T-cell (primary cell): ENCODE measurements at regions not wholly inside any gene's neighbourhood (a gene's known extent, or its start where the extent isn't known, plus 50 kb on each side); places are given as distances from the start of the nearest gene placed in this dataset.

Experiments used
- ATAC-seq, 4 experiments: fragments of 200-7000 bp in 3 of 4; fragments of 150-1000 bp in 1 of 4; cut with Tn5 transposase; replicated peaks in 1 of 4; 1 replicate in 3 of 4; 2 replicates in 1 of 4; pipeline ENCODE4 v1.10.0; 2021; ENCODE audit warnings: moderate library complexity in 3 of 4, mild to moderate bottlenecking in 2 of 4, moderate number of reproducible peaks in 1 of 4
- CTCF ChIA-PET, 2 donors: fragments of 300-600 bp; sonication (Branson Sonifier 250); formaldehyde crosslinking; loops; one replicate each; lab custom pipeline; 2022; ENCODE audit warnings: antibody characterized with exemption in 2 of 2; lab: Charles Lee
- POLR2A ChIA-PET, 2 donors: fragments of 300-600 bp; sonication (Branson Sonifier 250); formaldehyde crosslinking; loops; one replicate each; lab custom pipeline; 2022; ENCODE audit warnings: antibody characterized with exemption in 2 of 2; lab: Charles Lee
- DNase-seq, 35 experiments: peaks; one replicate each; pipeline versions ENCODE4 v3.0.0 to v3.0.0-alpha.2; 2013 to 2023
- H3K27ac ChIP-seq: one replicate; pipeline ENCODE4 v1.5.1; 2013; ENCODE audit warnings: low read length
- H3K27me3 ChIP-seq, 2 experiments: replicated peaks in 1 of 2; 1 replicate in 1 of 2; 2 replicates in 1 of 2; pipeline versions ENCODE4 v1.6.1 to v1.7.0; 2013; ENCODE audit warnings: low read length in 1 of 2, mixed read lengths in 1 of 2; ENCODE audit not compliant: control insufficient read depth in 2 of 2, insufficient read depth in 2 of 2; ENCODE audit errors: extremely low read depth in 1 of 2
- H3K36me3 ChIP-seq, 2 donors: 1 replicate in 1 of 2; 2 replicates in 1 of 2; pipeline versions ENCODE4 v1.6.1 to v1.7.0; 2013; ENCODE audit warnings: low read length in 1 of 2; ENCODE audit not compliant: control insufficient read depth in 2 of 2, insufficient read depth in 1 of 2; ENCODE audit errors: extremely low read depth in 1 of 2
- H3K4me1 ChIP-seq, 2 experiments: 1 replicate in 1 of 2; 2 replicates in 1 of 2; pipeline versions ENCODE4 v1.6.1 to v1.7.0; 2013; ENCODE audit warnings: low read length in 2 of 2, mixed read lengths in 1 of 2; ENCODE audit not compliant: insufficient read depth in 2 of 2, control insufficient read depth in 1 of 2; ENCODE audit errors: extremely low read depth in 1 of 2
- H3K4me3 ChIP-seq, 2 donors: 1 replicate in 1 of 2; 2 replicates in 1 of 2; pipeline versions ENCODE4 v1.5.1 to v1.7.0; 2013; ENCODE audit warnings: mild to moderate bottlenecking in 2 of 2, low read length in 1 of 2, moderate library complexity in 1 of 2; ENCODE audit not compliant: control insufficient read depth in 1 of 2; ENCODE audit errors: extremely low read depth in 1 of 2
- H3K9me3 ChIP-seq: 2 replicates; pipeline ENCODE4 v1.7.0; 2013
- H3K27ac Mint-ChIP-seq, 2 donors: one replicate each; pipeline ENCODE4 v1.8.0; 2020 to 2021; ENCODE audit warnings: mild to moderate bottlenecking in 2 of 2, mixed read lengths in 2 of 2
- H3K27me3 Mint-ChIP-seq, 2 donors: one replicate each; pipeline ENCODE4 v1.8.0; 2021 to 2022; ENCODE audit warnings: mixed read lengths in 2 of 2
- H3K36me3 Mint-ChIP-seq: one replicate; pipeline ENCODE4 v1.8.0; 2021; ENCODE audit warnings: mixed read lengths
- H3K4me1 Mint-ChIP-seq, 3 donors: one replicate each; pipeline ENCODE4 v1.8.0; 2020 to 2022; ENCODE audit warnings: mixed read lengths in 3 of 3, mild to moderate bottlenecking in 1 of 3
- H3K4me3 Mint-ChIP-seq, 3 donors: one replicate each; pipeline ENCODE4 v1.8.0; 2020 to 2022; ENCODE audit warnings: mild to moderate bottlenecking in 3 of 3, mixed read lengths in 3 of 3, moderate library complexity in 3 of 3
- H3K9me3 Mint-ChIP-seq, 3 donors: one replicate each; pipeline ENCODE4 v1.8.0; 2020 to 2022; ENCODE audit warnings: mixed read lengths in 3 of 3
- WGBS: methylation state at CpG from one replicate; pipeline ENCODE4 v1.1.5; 2013; ENCODE audit warnings: missing lambda C conversion rate; ENCODE audit not compliant: insufficient coverage; 5-methylcytosine and 5-hydroxymethylcytosine counted together

GRCh38 chr5:7179364-7179763 is 216.6 kb upstream of the ADCY2 start:
- H3K27me3 Mint-ChIP-seq: no peaks in the 10 kb centered on the region
- no peak overlapping the region for H3K27ac Mint-ChIP-seq
- no peaks in the 10 kb centered on the region for H3K36me3 Mint-ChIP-seq
- ChIA-PET POLR2A (no interaction called here), CTCF (no interaction called here)
- no peak overlapping the region for H3K4me3 Mint-ChIP-seq
- 83% methylated on average over 2 of the region's 3 CpGs for WGBS
- no peaks in the 10 kb centered on the region for H3K9me3 ChIP-seq
- H3K27ac ChIP-seq: no peak overlapping the region
- H3K27me3 ChIP-seq: no peaks in the 10 kb centered on the region
- ATAC-seq (no peak), DNase-seq (no peak)
- no peaks in the 10 kb centered on the region for H3K9me3 Mint-ChIP-seq
- no peaks in the 10 kb centered on the region for H3K36me3 ChIP-seq
- no peaks in the 10 kb centered on the region for H3K4me1 Mint-ChIP-seq
- H3K4me1 ChIP-seq: no peaks in the 10 kb centered on the region
- no peak overlapping the region for H3K4me3 ChIP-seq

- H3K27me3 ChIP-seq: no peaks in the 10 kb centered on the region
- Mint-ChIP-seq H3K9me3 (peaks cover 0 to 3% (median 0%) of the 10 kb centered on the region in 3 donors), H3K27ac (no peak overlapping the region), H3K27me3 (no peaks in the 10 kb centered on the region), H3K4me1 (no peaks in the 10 kb centered on the region), H3K36me3 (no peaks in the 10 kb centered on the region), H3K4me3 (no peak overlapping the region)
- no peak overlapping the region for H3K27ac ChIP-seq
- ChIA-PET POLR2A (no interaction called here), CTCF (no interaction called here)
- DNase-seq (no peak), ATAC-seq (no peak)
- no peaks in the 10 kb centered on the region for H3K36me3 ChIP-seq
- WGBS: no CpG with 5 or more reads among the region's 2 CpGs
- no peak overlapping the region for H3K4me3 ChIP-seq
- H3K4me1 ChIP-seq: no peaks in the 10 kb centered on the region
- H3K9me3 ChIP-seq: peaks cover 2% of the 10 kb centered on the region
Observed at GRCh38 chr5:7181841-7182240, 214.1 kb upstream of the ADCY2 start.

GRCh38 chr5:7185742-7186141 is 210.2 kb upstream of the ADCY2 start:
- no peak for ATAC-seq
- H3K27me3 Mint-ChIP-seq: no peaks in the 10 kb centered on the region
- Histone ChIP-seq H3K9me3 (peaks cover 2% of the 10 kb centered on the region), H3K27me3 (no peaks in the 10 kb centered on the region), H3K4me1 (no peaks in the 10 kb centered on the region), H3K36me3 (no peaks in the 10 kb centered on the region), H3K27ac (no peak overlapping the region), H3K4me3 (no peak overlapping the region)
- ChIA-PET CTCF (no interaction called here), POLR2A (no interaction called here)
- H3K4me1 Mint-ChIP-seq: no peaks in the 10 kb centered on the region
- DNase-seq: no peak
- H3K27ac Mint-ChIP-seq: no peak overlapping the region
- H3K9me3 Mint-ChIP-seq: peaks cover 0 to 10% (median 0%) of the 10 kb centered on the region in 3 donors
- no peaks in the 10 kb centered on the region for H3K36me3 Mint-ChIP-seq
- H3K4me3 Mint-ChIP-seq: no peak overlapping the region
- WGBS: no CpG with 5 or more reads among the region's 7 CpGs

- ChIA-PET CTCF (no interaction called here), POLR2A (no interaction called here)
Observed at GRCh38 chr5:7186818-7187217, 209.1 kb upstream of the ADCY2 start.

DNA sequence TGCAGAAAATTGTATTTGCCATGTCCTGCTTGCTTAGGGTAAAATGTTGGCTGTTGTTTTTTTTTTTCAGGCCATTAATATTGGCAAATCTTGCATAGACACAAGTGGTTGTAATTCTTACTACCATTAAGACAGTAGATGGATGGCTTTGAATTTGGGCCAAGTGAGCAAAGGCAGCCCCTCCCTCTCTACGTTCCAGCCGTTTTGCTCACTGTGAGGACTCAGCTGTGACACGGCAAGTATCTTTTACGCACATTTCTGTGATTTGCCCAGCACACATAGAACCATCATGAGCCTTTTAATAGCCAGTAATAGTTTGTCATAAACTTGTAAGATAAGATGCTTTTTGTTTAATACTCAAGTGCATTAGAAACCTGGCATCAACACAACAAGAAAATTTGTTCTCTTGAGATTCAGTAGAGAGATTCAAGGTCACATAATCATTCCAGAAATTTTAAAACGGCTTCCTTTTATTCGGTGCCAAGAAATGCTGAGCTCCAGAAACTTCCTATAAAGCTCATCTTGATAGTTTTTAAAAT is 205.2 kb upstream of the ADCY2 start:
- no peaks in the 10 kb centered on the region for H3K9me3 ChIP-seq

More at GRCh38 chr5:7186818-7187217, 209.1 kb upstream of the ADCY2 start:
- Mint-ChIP-seq H3K4me3 (no peak overlapping the region), H3K27me3 (no peaks in the 10 kb centered on the region), H3K4me1 (no peaks in the 10 kb centered on the region), H3K36me3 (no peaks in the 10 kb centered on the region), H3K9me3 (peaks cover 0 to 12% (median 0%) of the 10 kb centered on the region in 3 donors), H3K27ac (no peak overlapping the region)
- Histone ChIP-seq H3K9me3 (peaks cover 2% of the 10 kb centered on the region), H3K27me3 (no peaks in the 10 kb centered on the region), H3K27ac (no peak overlapping the region), H3K36me3 (no peaks in the 10 kb centered on the region), H3K4me1 (no peaks in the 10 kb centered on the region), H3K4me3 (no peak overlapping the region)
- no peak for DNase-seq
- 100% methylated on average over 1 of the region's 3 CpGs for WGBS
- no peak for ATAC-seq

GRCh38 chr5:7192016-7192415 is 203.9 kb upstream of the ADCY2 start:
- Mint-ChIP-seq H3K27me3 (peaks cover 1 to 5% of the 10 kb centered on the region in 2 donors), H3K27ac (no peak overlapping the region), H3K4me3 (no peak overlapping the region), H3K4me1 (no peaks in the 10 kb centered on the region), H3K9me3 (peaks cover 0 to 15% (median 3%) of the 10 kb centered on the region in 3 donors), H3K36me3 (no peaks in the 10 kb centered on the region)
- no peaks in the 10 kb centered on the region for H3K36me3 ChIP-seq
- no peaks in the 10 kb centered on the region for H3K27me3 ChIP-seq
- H3K4me1 ChIP-seq: no peaks in the 10 kb centered on the region
- H3K9me3 ChIP-seq: no peaks in the 10 kb centered on the region
- ATAC-seq (no peak), DNase-seq (no peak)
- no peak overlapping the region for H3K4me3 ChIP-seq
- no peak overlapping the region for H3K27ac ChIP-seq
- POLR2A ChIA-PET: no interaction called here
- CTCF ChIA-PET: no interaction called here
- WGBS: 78% methylated on average over 1 of the region's 3 CpGs

More for the DNA sequence above, 205.2 kb upstream of the ADCY2 start:
- Histone ChIP-seq H3K36me3 (no peaks in the 10 kb centered on the region), H3K27me3 (no peaks in the 10 kb centered on the region), H3K4me1 (no peaks in the 10 kb centered on the region), H3K4me3 (no peak overlapping the region), H3K27ac (no peak overlapping the region)
- no peaks in the 10 kb centered on the region for H3K4me1 Mint-ChIP-seq
- H3K4me3 Mint-ChIP-seq: no peak overlapping the region
- H3K27ac Mint-ChIP-seq: no peak overlapping the region
- DNase-seq (no peak), ATAC-seq (no peak)
- 73% methylated on average over 3 of the region's 6 CpGs for WGBS
- ChIA-PET POLR2A (no interaction called here), CTCF (interaction anchor here in 1 of 2 donors (0.8 kb wide), 1 partner anchor 11 kb away, joined by 4 read pairs; no protein-coding TSS in a partner anchor)
- peaks cover 0 to 15% (median 3%) of the 10 kb centered on the region in 3 donors for H3K9me3 Mint-ChIP-seq
- peaks cover 1 to 5% of the 10 kb centered on the region in 2 donors for H3K27me3 Mint-ChIP-seq
- no peaks in the 10 kb centered on the region for H3K36me3 Mint-ChIP-seq

DNA sequence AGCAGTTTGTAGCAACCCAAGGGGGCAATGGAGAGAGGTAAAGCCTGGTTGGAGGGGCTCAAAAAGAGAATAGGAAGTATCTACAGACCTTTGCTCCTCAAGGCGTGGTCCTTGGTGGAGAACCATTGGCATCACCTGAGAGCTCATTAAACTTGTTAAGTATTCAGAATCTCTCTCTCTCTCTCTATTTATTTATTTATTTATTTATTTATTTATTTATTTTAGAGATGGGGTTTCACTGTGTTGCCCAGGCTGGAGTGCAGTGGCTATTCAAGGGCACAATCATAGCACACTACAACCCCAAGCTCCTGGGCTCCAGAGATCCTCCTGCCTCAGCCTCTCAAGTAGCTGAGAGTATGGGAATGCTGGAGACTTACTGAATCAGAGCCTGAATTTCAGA is 193.1 kb upstream of the ADCY2 start:
- Histone ChIP-seq H3K4me1 (no peaks in the 10 kb centered on the region), H3K4me3 (no peak overlapping the region), H3K9me3 (no peaks in the 10 kb centered on the region), H3K27me3 (no peaks in the 10 kb centered on the region), H3K36me3 (no peaks in the 10 kb centered on the region), H3K27ac (no peak overlapping the region)
- POLR2A ChIA-PET: no interaction called here
- no peaks in the 10 kb centered on the region for H3K4me1 Mint-ChIP-seq
- CTCF ChIA-PET: no interaction called here
- peaks cover 0 to 21% (median 10%) of the 10 kb centered on the region in 3 donors for H3K9me3 Mint-ChIP-seq
- H3K27ac Mint-ChIP-seq: no peak overlapping the region
- no peak overlapping the region for H3K4me3 Mint-ChIP-seq
- H3K27me3 Mint-ChIP-seq: peaks cover 0 to 7% of the 10 kb centered on the region in 2 donors
- H3K36me3 Mint-ChIP-seq: no peaks in the 10 kb centered on the region
- DNase-seq (no peak), ATAC-seq (no peak)
- no CpG with 5 or more reads among the region's 1 CpG for WGBS
